ENCODE measurements at regions not wholly inside any gene's neighbourhood (a gene's known extent, or its start where the extent isn't known, plus 50 kb on each side); places are given as distances from the start of the nearest gene placed in this dataset.

DNA sequence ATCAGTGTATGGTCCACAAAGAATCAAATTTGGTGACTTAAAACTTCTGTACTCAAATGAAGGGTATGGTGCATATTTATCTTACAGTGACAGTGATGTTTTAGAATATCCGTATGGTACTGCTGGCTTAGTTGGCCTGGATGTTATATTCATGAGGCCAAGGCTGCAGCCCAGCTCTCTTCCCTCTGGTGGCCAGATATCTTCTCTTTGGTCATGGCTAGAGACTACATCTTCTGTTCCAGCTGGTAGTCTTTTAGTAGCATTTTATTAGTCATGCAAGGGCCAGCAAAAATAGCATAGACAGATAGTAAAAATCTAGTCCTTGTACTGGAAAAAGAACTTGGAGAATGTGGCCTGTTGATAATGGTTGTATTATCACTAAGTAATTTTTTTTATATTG, 124.0 kb upstream of the ROPN1 start:
- H3K4me2 ChIP-seq (ENCODE audit: low read depth, low read length) = no peak overlapping the region

DNA sequence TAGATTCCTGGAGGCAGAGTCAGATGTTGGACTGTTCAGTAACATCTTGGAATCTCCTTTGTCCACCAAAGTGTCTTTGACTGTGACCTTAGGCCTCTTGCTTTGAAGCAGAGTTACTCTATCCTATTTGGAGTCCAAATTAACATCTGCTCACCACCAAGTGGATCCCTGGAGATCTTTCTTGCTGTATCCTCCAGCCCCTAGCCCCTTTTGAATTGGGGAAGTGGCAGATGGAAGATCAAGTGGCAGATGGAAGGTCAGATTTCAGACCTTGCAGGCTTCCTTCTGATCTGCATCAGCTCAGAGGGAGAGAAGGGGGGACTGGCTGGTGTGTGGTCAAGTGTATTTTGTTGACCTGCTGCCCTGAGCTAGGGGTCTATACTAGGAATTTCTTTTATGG, 125.0 kb upstream of the ROPN1 start:
- Histone ChIP-seq H3F3A (ENCODE audit: insufficient read depth, low read length) (no peaks in the 10 kb centered on the region), H3K4me2 (ENCODE audit: low read depth, low read length) (no peak overlapping the region), H2AFZ (ENCODE audit: low read length) (no peak overlapping the region), H3K4me1 (ENCODE audit: low read length) (peaks cover 11% of the 10 kb centered on the region; the same call in 1 of the 2 replicates), H3K27ac (ENCODE audit: low read length) (no peak overlapping the region), H4K20me1 (ENCODE audit: insufficient read depth, low read length) (no peaks in the 10 kb centered on the region), H3K27me3 (replicated peaks; ENCODE audit: insufficient read depth, low read length) (no peaks in the 10 kb centered on the region), H3K9me2 (replicated peaks; ENCODE audit: insufficient read depth, low read length) (no peaks in the 10 kb centered on the region), H3K9ac (ENCODE audit: low read length) (no peak overlapping the region), H3K79me2 (ENCODE audit: low read length) (no peaks in the 10 kb centered on the region), H3K9me3 (replicated peaks; ENCODE audit: insufficient read depth, low read length) (no peaks in the 10 kb centered on the region), H3K36me3 (replicated peaks; ENCODE audit: insufficient read depth, low read length) (no peaks in the 10 kb centered on the region), H3K4me3 (ENCODE audit: low read length) (no peak overlapping the region)
- DNase-seq = no peak
- TF ChIP-seq EZH2phosphoT487 (IDR thresholded peaks at IDR 0.05; ENCODE audit: low read length) = no peak
- no peak for TF ChIP-seq EZH2 (optimal IDR thresholded peaks at IDR 0.05; ENCODE audit: low read depth, low read length)
- TF ChIP-seq, protein P1, sequence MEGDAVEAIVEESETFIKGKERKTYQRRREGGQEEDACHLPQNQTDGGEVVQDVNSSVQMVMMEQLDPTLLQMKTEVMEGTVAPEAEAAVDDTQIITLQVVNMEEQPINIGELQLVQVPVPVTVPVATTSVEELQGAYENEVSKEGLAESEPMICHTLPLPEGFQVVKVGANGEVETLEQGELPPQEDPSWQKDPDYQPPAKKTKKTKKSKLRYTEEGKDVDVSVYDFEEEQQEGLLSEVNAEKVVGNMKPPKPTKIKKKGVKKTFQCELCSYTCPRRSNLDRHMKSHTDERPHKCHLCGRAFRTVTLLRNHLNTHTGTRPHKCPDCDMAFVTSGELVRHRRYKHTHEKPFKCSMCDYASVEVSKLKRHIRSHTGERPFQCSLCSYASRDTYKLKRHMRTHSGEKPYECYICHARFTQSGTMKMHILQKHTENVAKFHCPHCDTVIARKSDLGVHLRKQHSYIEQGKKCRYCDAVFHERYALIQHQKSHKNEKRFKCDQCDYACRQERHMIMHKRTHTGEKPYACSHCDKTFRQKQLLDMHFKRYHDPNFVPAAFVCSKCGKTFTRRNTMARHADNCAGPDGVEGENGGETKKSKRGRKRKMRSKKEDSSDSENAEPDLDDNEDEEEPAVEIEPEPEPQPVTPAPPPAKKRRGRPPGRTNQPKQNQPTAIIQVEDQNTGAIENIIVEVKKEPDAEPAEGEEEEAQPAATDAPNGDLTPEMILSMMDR (IDR thresholded peaks at IDR 0.05; ENCODE audit: low read length) = no peak

More for the DNA sequence above, 124.0 kb upstream of the ROPN1 start:
- no peak overlapping the region for H2AFZ ChIP-seq (ENCODE audit: low read length)
- TF ChIP-seq EZH2phosphoT487 (IDR thresholded peaks at IDR 0.05; ENCODE audit: low read length) (no peak), EZH2 (optimal IDR thresholded peaks at IDR 0.05; ENCODE audit: low read depth, low read length) (no peak)
- TF ChIP-seq, protein P1 (IDR thresholded peaks at IDR 0.05; ENCODE audit: low read length) = no peak
- no peak for DNase-seq
- H3K27me3 ChIP-seq (replicated peaks; ENCODE audit: insufficient read depth, low read length) = no peaks in the 10 kb centered on the region
- H3K9me3 ChIP-seq (replicated peaks; ENCODE audit: insufficient read depth, low read length) = no peaks in the 10 kb centered on the region
- H3K27ac ChIP-seq (ENCODE audit: low read length) = no peak overlapping the region
- no peaks in the 10 kb centered on the region for H3K9me2 ChIP-seq (replicated peaks; ENCODE audit: insufficient read depth, low read length)
- H3F3A ChIP-seq (ENCODE audit: insufficient read depth, low read length) = no peaks in the 10 kb centered on the region
- H3K4me3 ChIP-seq (ENCODE audit: low read length) = no peak overlapping the region
- H4K20me1 ChIP-seq (ENCODE audit: insufficient read depth, low read length) = no peaks in the 10 kb centered on the region
- H3K36me3 ChIP-seq (replicated peaks; ENCODE audit: insufficient read depth, low read length) = no peaks in the 10 kb centered on the region
- no peaks in the 10 kb centered on the region for H3K79me2 ChIP-seq (ENCODE audit: low read length)
- H3K4me1 ChIP-seq (ENCODE audit: low read length) = peaks cover 11% of the 10 kb centered on the region; the same call in 1 of the 2 replicates
- no peak overlapping the region for H3K9ac ChIP-seq (ENCODE audit: low read length)

DNA sequence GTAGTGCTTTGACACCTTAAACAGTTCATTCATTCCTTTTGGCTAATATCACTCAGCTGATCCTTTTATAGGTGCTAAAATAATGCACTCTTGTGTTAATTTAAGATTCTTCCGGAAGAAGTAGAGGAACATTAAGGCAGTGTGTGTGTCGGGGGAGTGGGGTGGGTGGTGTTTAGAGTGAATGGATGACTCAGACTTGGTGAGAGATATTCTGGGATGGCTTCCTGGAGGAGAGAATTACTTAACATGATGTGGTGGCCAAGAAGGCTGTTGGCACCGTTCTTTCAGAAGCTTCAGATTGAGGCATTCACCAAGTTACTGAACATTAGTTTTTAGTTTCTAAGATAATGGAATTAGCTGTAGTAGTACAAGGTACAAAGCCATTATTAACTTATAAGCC, 125.6 kb upstream of the ROPN1 start:
- no peak overlapping the region for H3K27ac ChIP-seq (ENCODE audit: low read length)
- H3K4me1 ChIP-seq (ENCODE audit: low read length) = peaks cover 7% of the 10 kb centered on the region; the same call in 1 of the 2 replicates
- no peak overlapping the region for H2AFZ ChIP-seq (ENCODE audit: low read length)
- no peaks in the 10 kb centered on the region for H3K36me3 ChIP-seq (replicated peaks; ENCODE audit: insufficient read depth, low read length)
- H4K20me1 ChIP-seq (ENCODE audit: insufficient read depth, low read length) = no peaks in the 10 kb centered on the region
- no peaks in the 10 kb centered on the region for H3K79me2 ChIP-seq (ENCODE audit: low read length)
- H3K27me3 ChIP-seq (replicated peaks; ENCODE audit: insufficient read depth, low read length) = no peaks in the 10 kb centered on the region
- no peak for TF ChIP-seq EZH2phosphoT487 (IDR thresholded peaks at IDR 0.05; ENCODE audit: low read length)
- H3K4me3 ChIP-seq (ENCODE audit: low read length) = no peak overlapping the region
- H3K9ac ChIP-seq (ENCODE audit: low read length) = no peak overlapping the region
- H3K9me2 ChIP-seq (replicated peaks; ENCODE audit: insufficient read depth, low read length) = no peaks in the 10 kb centered on the region
- no peak for DNase-seq
- no peak overlapping the region for H3K4me2 ChIP-seq (ENCODE audit: low read depth, low read length)
- H3F3A ChIP-seq (ENCODE audit: insufficient read depth, low read length) = no peaks in the 10 kb centered on the region
- no peaks in the 10 kb centered on the region for H3K9me3 ChIP-seq (replicated peaks; ENCODE audit: insufficient read depth, low read length)

DNA sequence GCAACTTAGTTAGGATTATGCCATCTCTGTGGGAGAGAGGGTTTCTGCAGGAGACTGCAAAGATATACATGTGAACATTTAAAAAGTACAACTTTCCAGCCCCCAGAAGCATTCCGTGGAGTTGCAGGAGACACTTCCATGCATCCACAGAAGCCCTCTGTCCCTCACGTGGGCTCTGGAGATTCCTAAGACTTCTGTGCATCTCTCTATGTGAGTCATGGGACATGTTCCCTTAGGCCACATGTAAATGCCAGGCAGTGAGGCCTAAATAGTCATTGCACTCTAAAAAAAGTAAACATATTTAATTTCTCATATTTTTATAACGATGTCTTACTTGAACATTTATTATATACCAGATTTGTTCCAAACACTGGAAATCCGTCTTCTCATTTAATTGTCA, 126.5 kb upstream of the ROPN1 start:
- Histone ChIP-seq H3K4me2 (ENCODE audit: low read depth, low read length) (no peak overlapping the region), H3K9ac (ENCODE audit: low read length) (no peak overlapping the region), H3K27me3 (replicated peaks; ENCODE audit: insufficient read depth, low read length) (no peaks in the 10 kb centered on the region), H3K27ac (ENCODE audit: low read length) (no peak overlapping the region), H3K9me2 (replicated peaks; ENCODE audit: insufficient read depth, low read length) (no peaks in the 10 kb centered on the region), H4K20me1 (ENCODE audit: insufficient read depth, low read length) (no peaks in the 10 kb centered on the region), H3K79me2 (ENCODE audit: low read length) (no peaks in the 10 kb centered on the region), H3K36me3 (replicated peaks; ENCODE audit: insufficient read depth, low read length) (no peaks in the 10 kb centered on the region), H3F3A (ENCODE audit: insufficient read depth, low read length) (no peaks in the 10 kb centered on the region), H2AFZ (ENCODE audit: low read length) (no peak overlapping the region), H3K4me3 (ENCODE audit: low read length) (no peak overlapping the region), H3K4me1 (ENCODE audit: low read length) (no peaks in the 10 kb centered on the region), H3K9me3 (replicated peaks; ENCODE audit: insufficient read depth, low read length) (no peaks in the 10 kb centered on the region)
- DNase-seq = no peak
- TF ChIP-seq, protein P1 (IDR thresholded peaks at IDR 0.05; ENCODE audit: low read length) = no peak
- TF ChIP-seq EZH2 (optimal IDR thresholded peaks at IDR 0.05; ENCODE audit: low read depth, low read length) = no peak
- TF ChIP-seq EZH2phosphoT487 (IDR thresholded peaks at IDR 0.05; ENCODE audit: low read length) = no peak
